CMK (cell line): ENCODE measurements at regions not wholly inside any gene's neighbourhood (a gene's known extent, or its start where the extent isn't known, plus 50 kb on each side); places are given as distances from the start of the nearest gene placed in this dataset.
"Not testable (repeated sequence)": the region's sequence is repeated elsewhere in the genome, so short reads cannot be mapped to it uniquely, and the experiment has no call there.

ENCODE experiments used
- DNase-seq: peaks from one replicate; pipeline ENCODE4 v3.0.0-alpha.2; 2010; ENCODE audit warnings: low read depth

DNA sequence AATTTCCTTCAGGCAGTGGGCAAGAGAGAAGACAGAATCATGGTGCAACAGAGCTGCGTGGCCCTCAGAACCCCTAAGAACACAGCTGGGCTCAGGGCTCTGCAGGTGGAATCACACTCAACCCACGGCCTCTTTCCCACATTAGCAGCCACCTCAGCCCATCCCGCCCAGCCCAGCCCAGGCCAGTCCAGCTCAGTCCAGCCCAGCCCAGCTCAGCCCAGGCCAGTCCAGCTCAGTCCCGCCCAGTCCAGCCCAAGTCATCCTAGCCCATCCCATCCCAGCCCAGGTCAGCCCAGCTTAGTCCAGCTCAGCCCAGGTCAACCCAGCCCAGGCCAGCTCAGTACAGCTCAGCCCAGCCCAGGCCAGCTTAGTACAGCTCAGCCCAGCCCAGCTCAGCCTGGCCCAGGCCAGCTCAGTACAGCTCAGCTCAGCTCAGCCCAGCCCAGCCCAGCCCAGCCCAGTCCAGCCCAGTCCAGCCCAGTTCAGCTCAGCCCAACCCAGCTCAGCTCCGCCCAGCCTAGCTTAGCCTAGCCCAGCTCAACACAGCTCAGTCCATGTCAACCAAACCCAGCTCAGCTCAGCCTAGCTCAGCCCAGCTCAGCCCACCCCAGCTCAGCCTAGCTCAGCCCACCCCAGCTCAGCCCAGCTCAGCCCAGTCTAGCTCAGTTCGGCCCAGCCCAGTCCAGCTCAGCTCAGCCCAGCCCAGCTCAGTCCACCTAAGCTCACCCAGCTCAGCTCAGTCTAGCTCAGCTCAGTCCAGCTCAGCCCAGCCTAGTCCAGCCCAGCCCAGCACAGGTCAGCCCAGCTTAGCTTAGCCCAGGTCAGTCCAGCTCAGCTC lies 183.1 kb downstream of the TMEM121 start:
- no peak for DNase-seq

DNA sequence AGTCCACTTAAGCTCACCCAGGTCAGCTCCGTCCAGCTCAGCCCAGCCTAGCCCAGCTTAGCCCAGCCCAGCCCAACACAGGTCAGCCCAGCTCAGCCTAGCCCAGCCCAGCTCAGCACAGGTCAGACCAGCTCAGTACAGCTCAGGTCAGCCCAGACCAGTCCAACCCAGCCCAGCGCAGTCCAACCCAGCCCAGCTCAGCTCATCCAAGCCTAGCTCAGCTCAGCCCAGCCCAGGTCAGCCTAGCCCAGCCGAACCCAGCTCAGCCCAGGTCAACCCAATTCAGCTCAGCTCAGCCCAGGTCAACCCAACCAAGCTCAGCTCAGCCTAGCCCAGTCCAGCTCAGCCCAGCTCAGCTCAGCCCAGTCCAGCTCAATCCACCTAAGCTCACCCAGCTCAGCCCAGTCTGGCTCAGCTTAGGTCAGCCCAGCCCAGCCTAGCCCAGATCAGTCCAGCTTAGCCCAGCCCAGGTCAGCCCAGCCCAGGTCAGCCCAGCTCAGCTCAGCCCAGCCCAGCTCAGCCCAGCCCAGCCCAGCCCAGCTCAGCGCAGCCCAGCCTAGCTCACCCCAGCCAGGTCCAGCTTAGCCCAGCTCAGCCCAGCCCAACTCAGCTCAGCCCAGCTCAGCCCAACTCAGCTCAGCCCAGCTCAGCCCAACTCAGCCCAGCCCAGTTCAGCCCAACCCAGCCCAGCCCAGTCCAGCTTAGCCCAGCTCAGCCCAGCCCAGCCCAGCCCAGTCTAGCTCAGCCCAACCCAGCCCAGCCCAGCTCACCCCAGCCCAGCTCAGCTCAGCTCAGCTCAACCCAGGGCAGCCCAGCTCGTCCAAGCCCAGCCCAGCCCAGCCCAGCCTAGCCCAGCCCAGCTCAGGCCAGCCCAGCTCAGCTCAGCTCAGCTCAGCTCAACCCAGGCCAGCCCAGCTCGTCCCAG lies 184.0 kb downstream of the TMEM121 start:
- DNase-seq: no peak

DNA sequence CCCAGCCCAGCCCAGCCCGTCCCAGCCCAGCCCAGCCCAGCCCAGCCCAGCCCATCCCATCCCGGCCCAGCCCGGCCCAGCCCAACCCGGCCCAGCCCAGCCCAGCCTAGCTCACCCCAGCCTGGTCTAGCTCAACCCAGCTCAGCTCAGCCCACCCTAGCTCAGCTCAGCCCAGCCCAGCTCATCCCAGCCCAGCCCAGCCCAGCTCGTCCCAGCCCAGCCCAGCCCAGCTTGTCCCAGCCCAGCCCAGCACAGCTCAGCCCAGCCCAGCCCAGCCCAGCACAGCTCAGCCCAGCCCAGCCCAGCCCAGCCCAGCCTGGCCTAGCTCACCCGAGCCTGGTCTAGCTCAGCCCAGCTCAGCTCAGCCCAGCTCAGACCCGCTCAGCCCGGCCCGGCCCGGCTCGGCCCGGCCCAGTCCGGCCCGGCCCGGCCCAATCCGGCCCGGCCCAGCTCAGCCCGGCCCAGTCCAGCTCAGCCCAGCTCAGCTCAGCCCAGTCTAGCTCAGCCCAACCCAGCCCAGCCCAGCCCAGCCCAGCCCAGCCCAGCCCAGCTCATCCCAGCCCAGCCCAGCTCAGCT lies 184.7 kb downstream of the TMEM121 start:
- no peak for DNase-seq

DNA sequence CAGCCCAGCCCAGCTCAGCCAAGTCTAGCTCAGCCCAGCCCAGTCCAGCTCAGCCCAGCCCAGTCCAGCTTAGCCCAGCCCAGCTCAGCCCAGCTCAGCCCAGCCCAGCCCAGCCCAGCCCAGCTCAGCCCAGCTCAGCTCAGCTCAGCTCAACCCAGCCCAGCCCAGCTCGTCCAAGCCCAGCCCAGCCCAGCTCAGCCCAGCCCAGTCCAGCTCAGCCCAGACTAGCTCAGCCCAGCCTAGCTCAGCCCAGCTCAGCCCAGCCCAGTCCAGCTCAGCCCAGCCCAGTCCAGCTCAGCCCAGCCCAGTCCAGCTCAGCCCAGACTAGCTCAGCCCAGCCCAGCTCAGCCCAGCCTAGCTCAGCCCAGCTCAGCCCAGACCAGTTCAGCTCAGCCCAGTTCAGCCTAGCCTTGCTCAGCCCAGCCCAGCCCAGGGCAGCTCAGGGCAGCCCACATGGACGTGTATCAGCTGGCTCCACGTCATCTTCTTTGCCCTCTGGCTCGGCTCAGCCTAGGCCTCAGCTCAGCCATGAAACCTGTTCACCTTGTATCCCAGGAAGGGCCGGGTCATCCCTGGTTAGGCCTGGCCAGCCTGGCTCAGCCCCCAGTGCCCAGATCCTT lies 185.6 kb downstream of the TMEM121 start:
- no peak for DNase-seq

DNA sequence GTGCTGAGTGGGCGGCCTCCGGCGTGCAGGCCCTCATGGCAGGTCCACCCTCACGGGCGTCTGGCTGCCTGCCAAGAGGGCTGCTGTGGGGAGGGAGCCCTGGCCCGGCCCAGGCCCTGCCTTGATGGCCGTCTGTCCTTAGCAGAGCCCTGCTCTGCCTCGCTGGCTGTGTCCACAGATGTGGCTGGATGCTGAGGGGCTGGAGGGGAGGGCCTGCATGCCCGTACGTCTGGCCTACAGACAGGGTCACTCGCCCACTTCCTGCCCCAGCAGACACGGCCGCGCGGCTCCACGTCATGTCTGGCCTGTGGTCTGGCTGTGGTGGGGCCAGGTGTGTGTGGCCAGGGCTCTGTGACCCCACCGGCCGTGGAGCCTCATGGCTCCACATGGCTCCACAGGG lies 186.3 kb downstream of the TMEM121 start:
- DNase-seq: not testable (repeated sequence)

DNA sequence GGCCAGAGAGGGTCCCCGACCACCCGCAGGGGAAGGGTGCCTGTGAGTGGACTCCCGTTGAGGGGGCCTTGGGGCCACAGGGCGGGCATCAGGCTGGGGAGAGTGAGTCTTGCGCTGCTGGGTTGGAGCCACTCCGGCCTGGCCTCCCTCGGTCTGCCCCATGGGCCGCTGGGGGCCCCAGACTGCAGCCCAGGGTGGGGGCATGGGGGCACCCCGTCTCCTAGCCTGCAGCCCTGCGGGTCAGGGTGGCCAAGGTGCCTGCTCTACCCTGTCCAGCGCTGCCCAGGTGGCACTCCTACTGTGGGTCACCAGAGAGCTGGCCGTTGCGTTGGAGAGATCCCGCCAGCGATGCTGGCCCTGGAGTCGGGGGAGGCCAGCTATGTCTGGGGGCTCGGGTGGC lies 186.8 kb downstream of the TMEM121 start:
- DNase-seq: not testable (repeated sequence)

DNA sequence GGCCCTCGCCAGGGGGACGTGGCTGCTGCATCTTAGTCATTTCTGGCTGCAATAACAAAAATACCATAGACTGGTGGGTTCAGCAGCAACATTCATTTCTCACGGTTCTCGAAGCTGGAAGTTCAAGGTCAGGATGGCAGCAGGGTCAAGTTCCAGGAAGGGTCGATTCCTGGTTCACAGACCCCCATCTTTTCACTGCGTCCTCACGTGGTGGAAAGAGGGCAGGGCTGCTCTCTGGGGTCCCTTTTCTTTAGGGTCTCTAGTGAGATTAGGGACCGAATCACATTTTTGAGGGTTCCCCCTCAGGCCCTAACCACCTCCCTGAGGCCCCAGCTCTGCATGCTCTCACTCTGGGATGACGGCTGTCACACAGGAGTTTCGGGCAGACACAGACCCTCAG lies 187.5 kb downstream of the TMEM121 start:
- not testable (repeated sequence) for DNase-seq

DNA sequence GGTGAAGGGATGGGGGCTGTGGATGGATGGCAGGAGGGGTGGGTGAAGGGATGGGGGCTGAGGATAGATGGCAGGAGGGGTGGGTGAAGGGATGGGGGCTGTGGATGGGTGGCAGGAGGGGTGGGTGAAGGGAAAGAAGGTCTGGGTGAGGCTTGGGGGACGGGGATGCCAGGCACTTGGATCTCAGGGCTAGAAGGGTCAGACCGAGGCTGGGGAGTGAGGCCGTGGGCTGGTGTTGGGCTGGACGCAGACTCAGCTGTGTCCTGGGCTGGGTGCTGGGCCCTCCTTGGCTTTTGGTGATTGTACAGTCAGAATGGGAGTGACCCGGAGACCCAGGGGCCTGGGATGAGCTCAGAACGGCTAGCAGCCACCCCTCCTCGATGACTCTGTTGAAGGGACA lies 192.4 kb downstream of the TMEM121 start:
- DNase-seq: not testable (repeated sequence)

DNA sequence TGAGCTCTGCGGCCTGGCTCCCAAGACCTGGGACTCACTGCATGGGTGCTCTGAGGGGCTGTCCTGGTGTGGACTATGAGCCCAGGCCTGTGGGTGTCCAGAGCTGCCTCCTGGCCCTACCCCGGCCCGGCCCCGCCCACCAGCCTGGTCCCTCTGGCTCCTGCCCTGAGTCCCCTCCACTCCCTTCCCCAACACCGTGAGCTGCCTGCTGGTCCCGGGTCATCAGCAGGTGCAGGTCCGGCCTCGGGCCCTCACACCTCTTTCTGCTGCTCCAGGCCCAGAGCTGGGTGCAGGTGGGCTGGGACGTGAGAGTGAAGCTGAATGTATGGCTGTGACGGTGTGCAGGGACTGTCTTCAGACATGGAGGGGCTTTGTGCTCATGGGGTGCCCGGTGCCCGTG lies 193.7 kb downstream of the TMEM121 start:
- DNase-seq: not testable (repeated sequence)

DNA sequence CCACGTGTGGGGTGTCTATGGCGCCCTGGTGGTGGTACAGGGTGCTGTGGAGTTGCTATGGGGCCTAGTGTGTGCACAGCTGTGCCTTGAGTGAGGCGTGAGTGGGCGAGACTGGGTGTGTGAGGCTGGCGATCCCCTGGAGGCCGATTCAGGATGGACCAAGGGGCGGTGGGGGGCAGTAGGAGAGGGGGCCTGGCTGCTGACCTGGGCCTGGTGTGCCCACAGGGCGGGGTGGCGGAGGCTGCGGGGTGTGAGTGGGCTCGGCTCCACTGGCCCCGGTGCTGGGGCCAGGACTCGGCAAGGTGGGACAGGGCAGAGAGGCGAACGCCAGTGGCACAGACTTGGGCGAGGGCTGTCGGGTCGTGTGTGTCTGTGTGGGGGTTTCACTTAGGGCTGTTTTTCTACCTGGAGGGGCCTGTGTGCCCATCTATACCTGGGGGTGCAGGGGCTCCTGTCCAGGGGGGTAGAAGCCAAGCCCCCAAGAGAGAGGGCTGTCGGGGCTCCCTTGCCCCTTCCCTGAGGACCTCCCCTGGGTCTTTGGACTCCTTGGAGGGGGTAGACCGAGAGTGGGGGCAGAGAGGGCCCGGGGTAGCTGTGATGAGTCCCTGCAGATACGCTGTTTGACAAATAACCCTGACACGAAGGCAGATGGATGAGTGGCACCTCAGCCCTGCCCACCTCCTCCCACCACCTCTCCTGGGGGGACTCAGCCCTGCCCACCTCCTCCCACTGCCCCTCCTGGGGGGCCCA lies 194.6 kb downstream of the TMEM121 start:
- DNase-seq: not testable (repeated sequence)

DNA sequence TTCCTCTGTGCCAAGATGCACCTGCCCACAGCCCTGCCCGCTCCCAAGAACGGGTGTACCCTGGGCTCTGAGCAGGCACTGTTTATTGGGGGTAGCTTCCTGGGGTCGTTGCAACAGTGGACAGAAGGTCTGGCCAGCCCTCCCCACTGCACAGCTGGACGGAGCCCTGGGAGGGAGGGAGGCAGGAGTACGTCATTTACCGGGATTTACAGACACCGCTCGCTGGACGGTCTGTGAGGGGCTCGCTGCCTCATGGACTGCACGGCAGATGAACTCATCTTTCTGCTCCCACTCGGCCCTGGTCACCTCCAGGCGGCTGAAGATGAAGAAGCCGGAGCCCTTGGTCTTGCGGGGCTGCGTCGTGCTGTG lies 195.2 kb downstream of the TMEM121 start:
- not testable (repeated sequence) for DNase-seq

DNA sequence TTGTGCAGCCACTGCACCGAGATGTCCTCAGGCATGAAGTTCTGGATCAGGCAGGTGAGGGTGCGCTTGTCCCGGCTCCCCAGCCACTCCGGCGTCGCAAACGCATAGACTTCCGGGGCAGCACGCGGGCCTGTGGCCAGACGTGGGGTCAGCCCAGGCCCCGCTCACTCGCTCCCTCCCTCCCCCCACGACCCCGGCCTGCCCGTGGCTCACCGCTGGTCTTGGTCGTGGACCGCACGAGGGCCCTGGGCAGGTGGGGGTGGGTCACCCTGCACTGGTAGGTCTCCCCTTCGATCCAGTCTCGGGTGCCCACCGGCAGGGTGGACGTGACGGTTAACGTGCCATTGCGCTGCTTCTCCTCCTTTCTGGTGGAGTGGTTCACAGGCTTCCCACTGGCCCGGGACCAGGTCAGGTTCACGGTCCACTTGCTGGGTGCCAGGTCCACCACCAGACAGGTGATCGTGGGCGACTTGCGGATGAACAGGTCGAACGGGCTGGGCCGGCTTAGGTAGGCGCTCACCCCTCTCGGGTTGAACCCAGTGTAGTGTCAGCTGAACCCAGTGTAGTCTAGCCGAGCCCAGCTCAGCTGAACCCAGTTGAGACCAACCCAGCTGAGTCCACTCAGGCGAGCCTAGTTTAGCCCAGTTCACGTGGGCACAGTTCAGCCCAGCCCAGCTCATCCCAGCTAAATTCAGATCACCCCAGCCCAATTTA lies 195.8 kb downstream of the TMEM121 start:
- DNase-seq: not testable (repeated sequence)

DNA sequence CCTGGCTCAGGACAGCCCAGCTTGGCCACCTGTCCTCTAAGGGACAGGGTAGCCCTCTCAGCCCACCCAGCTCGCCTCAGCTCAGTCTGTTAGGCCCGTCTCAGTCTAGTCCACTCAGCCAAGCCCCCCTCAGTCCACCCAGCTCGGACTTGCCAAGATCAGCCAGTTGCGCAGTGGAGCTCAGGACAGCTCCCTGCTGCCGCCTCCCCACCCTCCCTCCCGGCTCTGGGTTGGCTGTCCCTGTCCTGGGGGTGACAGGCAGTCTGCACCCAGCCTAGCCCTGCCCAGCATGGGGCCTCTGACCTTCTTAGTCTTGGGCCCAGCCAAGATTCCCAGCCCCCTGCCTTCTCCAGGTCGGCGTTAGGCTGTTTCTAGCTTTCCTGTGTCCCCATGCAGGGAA lies 196.9 kb downstream of the TMEM121 start:
- DNase-seq: not testable (repeated sequence)

DNA sequence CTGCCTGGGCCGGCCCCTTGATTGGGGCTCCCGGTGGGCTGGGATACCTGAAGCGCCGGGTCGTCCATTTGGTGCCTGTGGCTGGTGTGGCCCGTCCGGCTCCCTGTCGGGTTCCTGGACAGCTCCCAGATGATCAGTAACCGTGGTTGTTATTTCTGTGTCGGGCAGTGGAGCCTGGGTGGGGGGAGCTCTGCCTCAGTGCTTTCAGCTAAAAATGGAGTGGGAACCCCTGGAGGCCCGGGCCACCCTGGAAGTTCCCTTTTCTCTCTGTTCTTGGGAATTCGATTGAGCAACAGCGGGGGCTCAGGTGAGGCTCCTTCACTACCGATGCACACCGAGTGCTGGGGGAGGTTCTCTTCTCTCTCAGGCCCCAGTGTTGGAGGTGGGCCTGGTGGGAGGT lies 197.4 kb downstream of the TMEM121 start:
- DNase-seq: not testable (repeated sequence)

DNA sequence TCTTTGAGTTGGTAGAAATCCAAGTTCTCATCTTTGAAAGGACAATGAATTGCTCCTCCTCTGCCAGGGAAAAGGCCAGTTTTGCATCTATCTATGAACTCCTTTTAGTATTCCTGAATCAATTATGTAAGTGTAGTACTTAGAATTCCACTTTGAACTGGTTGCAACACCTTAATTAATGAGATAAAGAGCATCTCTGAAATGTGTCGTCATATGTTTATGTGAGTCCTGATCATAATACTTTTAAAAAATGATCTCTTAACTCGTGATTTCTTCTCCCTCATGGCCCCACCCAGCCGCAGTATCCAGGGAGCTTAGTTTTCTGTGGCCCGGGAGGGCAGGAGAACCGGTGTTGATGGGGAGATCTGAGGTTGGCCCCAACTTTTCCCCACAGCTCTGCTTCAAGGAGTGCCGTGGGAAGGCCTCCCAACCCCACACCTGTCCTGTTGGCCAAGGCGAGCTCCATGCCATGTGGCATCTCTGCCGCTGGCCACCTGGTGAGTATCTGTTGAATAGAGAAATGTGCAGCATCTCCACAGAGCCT lies 203.5 kb downstream of the TMEM121 start:
- not testable (repeated sequence) for DNase-seq

DNA sequence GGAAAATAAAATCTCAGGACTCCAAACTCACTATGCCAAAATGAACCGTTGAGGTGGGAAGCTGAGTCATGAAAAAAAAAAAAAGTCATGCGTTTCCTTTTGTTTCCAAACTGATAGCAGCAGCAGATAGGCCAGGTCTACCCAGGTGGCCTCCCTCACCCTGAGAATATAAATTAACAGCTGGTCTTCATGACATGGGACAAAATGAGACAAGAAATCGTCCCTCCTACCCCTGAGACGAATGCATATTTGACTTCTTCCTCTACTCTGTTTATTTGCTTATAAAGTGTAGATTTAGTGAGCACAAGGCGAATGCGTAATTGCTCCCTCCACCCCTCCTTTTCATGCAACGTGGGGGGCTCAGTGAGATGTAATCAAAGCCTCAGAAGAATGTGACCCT lies 204.3 kb downstream of the TMEM121 start:
- DNase-seq: not testable (repeated sequence)

DNA sequence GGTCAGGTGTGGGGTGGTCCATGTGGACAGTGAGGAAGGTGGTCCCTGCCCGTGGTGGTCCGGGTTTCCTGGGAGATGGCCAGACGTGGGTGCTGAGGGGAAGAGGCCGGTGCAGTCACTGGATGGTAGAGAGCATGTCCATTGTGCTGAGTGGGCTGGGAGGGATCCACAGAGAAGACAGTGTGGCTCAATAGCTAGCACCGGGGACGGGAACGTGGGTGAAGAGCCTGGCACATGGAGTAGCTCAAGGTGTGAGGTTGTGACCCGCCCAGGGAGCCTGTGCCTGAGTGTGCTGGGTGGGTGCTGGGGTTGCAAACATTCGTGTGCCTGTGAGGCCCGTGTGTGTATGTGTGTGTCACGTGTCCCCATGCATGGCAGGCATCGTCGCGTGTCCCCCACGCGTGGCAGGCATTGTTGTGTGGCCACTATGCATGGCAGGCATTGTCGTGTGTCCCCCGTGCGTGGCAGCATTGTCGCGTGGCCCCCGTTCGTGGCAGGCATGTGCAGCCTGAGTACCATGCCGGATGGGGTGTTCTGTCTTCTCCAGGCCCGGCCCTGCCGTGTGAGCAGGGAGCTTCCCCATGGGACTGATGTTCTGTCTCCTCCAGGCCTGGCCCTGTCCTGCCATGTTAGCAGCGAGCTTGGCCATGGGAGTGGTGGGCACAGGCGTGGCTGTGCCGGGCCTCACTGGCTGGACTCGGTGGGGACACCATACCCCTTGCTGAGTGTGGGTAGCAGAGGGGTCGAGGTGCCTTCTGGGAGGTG lies 205.0 kb downstream of the TMEM121 start:
- not testable (repeated sequence) for DNase-seq

DNA sequence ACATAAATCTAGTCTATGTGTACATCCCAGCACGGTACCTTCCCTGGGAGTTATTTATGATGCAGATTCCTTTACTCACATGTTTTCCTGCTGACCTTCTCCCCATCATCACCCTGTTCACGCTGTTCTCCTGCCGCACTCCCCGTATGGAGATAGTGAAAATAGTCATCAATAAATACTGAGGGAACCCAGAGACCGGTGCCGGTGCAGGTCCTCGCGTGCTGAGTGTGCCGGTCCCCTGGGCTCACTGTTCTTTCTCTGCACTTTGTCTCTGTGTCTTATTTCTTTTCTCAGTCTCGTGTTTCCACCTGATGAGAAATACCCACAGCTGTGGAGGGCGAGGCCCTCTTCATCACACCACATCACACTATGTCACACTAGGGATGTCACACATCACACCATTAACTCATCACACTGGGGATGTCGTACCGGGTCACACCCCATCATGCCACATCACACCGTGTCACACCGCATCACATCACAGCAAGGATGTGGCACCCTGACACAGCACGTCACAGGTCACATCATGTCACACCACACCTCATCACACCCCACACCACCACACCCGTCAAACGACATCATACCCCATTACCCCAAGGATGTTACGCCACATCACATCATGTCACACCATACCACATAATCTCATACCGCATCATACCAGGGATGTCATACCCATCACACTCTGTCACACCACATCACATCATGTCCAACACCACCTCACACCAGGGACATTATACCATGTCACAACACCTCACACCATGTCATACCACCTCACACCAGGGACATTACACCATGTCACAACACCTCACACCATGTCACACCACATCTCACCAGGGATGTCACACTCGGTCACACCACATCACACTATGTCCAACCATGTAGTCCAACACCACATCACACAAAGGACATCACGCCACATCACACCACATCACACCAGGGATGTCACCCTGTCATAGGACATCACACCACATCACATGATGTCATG lies 207.0 kb downstream of the TMEM121 start:
- DNase-seq: no peak
